MM.1S (cell line): ENCODE measurements at regions not wholly inside any gene's neighbourhood (a gene's known extent, or its start where the extent isn't known, plus 50 kb on each side); places are given as distances from the start of the nearest gene placed in this dataset.

ENCODE experiments used
- EZH2 ChIP-seq: fragments of 300-600 bp; sonication (generic); optimal IDR thresholded peaks from 2 replicates; pipeline ENCODE3; 2017; ENCODE audit warnings: low read depth, mild to moderate bottlenecking, antibody characterized with exemption, low read length, mixed read lengths
- TF ChIP-seq, protein P1 (sequence below): fragments of 300-600 bp; sonication (generic); IDR thresholded peaks from 2 replicates; pipeline ENCODE4 v1.5.1; 2016; ENCODE audit warnings: antibody characterized with exemption, low read length, mixed read lengths

DNA sequence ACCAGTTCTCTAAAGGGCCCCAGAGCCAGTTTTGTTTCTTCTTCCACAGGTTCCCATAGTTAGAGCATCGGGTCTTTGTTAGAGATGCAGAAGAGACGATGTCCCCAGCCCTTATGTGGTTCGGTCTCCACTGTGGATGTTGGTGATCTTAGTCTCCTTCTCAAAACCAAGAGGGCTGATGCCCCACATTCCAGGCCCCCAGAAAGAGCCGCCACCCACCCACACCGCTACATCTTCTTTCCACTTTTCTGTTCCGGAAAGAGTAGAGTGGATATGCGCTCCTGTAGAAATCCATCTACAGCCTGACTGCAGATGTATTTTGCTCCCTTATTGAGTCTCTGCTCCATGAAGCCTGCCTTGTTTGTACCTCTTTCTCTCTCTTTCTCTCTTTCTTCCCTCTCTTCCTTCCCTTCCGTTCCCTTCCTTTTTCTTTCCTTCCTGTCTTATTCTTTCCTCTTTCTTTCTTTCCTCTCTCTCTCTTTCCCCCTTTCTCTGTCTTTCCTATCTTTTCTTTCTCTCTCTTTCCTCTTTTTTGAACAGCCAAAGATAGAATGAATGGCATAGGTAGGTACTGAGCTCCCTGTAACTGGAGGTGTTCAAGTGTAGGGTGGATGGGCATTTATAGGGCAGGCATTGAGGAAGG lies 224.3 kb downstream of the SEC14L1 start:
- TF ChIP-seq EZH2, result no peak
- TF ChIP-seq, protein P1, sequence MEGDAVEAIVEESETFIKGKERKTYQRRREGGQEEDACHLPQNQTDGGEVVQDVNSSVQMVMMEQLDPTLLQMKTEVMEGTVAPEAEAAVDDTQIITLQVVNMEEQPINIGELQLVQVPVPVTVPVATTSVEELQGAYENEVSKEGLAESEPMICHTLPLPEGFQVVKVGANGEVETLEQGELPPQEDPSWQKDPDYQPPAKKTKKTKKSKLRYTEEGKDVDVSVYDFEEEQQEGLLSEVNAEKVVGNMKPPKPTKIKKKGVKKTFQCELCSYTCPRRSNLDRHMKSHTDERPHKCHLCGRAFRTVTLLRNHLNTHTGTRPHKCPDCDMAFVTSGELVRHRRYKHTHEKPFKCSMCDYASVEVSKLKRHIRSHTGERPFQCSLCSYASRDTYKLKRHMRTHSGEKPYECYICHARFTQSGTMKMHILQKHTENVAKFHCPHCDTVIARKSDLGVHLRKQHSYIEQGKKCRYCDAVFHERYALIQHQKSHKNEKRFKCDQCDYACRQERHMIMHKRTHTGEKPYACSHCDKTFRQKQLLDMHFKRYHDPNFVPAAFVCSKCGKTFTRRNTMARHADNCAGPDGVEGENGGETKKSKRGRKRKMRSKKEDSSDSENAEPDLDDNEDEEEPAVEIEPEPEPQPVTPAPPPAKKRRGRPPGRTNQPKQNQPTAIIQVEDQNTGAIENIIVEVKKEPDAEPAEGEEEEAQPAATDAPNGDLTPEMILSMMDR, result no peak
